ENCODE measurements at regions not wholly inside any gene's neighbourhood (a gene's known extent, or its start where the extent isn't known, plus 50 kb on each side); places are given as distances from the start of the nearest gene placed in this dataset.

DNA sequence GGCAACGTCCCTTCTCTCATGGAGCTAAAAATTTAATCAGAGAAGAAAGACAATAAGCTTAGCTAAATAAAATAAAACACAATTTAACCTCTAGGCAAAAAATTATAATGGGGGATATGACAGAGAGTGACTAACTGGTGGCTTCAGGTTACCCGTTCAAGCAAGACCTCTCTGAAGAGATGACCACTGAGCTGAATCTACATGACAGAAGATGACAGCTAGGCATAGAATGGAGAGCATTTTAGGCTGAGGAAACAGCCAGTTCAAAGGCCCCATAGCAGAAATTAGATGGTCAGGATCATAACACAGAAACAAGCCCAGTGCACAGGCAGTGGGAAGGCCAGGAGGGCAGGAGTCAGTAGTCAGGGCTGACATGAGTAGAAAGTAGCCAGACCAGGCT, 1094.3 kb downstream of the VRK1 start:
- no peaks in the 10 kb centered on the region for H3K36me3 Mint-ChIP-seq (ENCODE audit: low read depth, unreplicated experiment)
- DNase-seq (ENCODE audit: low read depth), result no peak
- H3K4me2 ChIP-seq (ENCODE audit: low read length), result no peak overlapping the region

DNA sequence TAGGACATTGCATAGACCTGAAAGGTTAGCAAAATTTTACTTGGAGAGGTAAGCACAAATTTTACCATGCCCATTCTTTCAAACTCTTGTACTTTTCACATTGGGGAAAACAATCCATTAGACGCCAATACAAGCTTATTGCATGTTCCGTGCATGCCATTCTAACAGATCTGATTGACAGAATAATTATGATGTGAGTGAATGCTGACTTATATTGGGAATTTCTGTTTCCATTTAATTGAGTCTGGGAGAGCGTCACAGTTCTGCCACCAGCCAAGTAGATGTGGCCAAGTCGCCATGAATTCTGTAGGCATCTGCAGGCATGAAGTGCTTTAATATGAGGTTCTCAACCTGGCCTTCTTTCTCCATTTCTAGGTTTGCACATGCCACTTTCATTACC, 1097.4 kb downstream of the VRK1 start:
- Mint-ChIP-seq H3K36me3 (ENCODE audit: low read depth, unreplicated experiment) (no peaks in the 10 kb centered on the region), H3K27ac (ENCODE audit: unreplicated experiment) (no peak overlapping the region), H3K4me1 (ENCODE audit: low read depth, unreplicated experiment) (peaks cover 3% of the 10 kb centered on the region), H3K27me3 (ENCODE audit: low read depth, unreplicated experiment) (no peaks in the 10 kb centered on the region), H3K4me3 (ENCODE audit: unreplicated experiment) (no peak overlapping the region), H3K9me3 (ENCODE audit: unreplicated experiment) (no peaks in the 10 kb centered on the region)
- no peaks in the 10 kb centered on the region for H4K20me1 ChIP-seq (ENCODE audit: insufficient read depth, low read length)
- H3K36me3 ChIP-seq (ENCODE audit: insufficient read depth, low read length), result no peaks in the 10 kb centered on the region
- no peak overlapping the region for H3K4me3 ChIP-seq (ENCODE audit: insufficient read depth, low read depth, low read length)
- no peaks in the 10 kb centered on the region for H3K27me3 ChIP-seq (ENCODE audit: insufficient read depth, low read length)
- TF ChIP-seq EZH2 (IDR thresholded peaks at IDR 0.05; ENCODE audit: insufficient read depth, low read length), result no peak
- TF ChIP-seq, protein P1, sequence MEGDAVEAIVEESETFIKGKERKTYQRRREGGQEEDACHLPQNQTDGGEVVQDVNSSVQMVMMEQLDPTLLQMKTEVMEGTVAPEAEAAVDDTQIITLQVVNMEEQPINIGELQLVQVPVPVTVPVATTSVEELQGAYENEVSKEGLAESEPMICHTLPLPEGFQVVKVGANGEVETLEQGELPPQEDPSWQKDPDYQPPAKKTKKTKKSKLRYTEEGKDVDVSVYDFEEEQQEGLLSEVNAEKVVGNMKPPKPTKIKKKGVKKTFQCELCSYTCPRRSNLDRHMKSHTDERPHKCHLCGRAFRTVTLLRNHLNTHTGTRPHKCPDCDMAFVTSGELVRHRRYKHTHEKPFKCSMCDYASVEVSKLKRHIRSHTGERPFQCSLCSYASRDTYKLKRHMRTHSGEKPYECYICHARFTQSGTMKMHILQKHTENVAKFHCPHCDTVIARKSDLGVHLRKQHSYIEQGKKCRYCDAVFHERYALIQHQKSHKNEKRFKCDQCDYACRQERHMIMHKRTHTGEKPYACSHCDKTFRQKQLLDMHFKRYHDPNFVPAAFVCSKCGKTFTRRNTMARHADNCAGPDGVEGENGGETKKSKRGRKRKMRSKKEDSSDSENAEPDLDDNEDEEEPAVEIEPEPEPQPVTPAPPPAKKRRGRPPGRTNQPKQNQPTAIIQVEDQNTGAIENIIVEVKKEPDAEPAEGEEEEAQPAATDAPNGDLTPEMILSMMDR (IDR thresholded peaks at IDR 0.05; ENCODE audit: insufficient read depth, low read depth, low read length), result no peak
- no peaks in the 10 kb centered on the region for H3K9me3 ChIP-seq (ENCODE audit: insufficient read depth, low read depth, low read length)
- no peak overlapping the region for H3K9ac ChIP-seq (ENCODE audit: low read length)
- H3K79me2 ChIP-seq (ENCODE audit: insufficient read depth, low read length), result no peaks in the 10 kb centered on the region
- DNase-seq (ENCODE audit: low read depth), result no peak
- no peak overlapping the region for H2AFZ ChIP-seq (ENCODE audit: low read depth, low read length)
- no peaks in the 10 kb centered on the region for H3K4me1 ChIP-seq (ENCODE audit: insufficient read depth, low read length)
- FAIRE-seq, result no peak
- H3K4me2 ChIP-seq (ENCODE audit: low read length), result no peak overlapping the region
- no peak overlapping the region for H3K27ac ChIP-seq (ENCODE audit: low read depth, low read length)

More for the DNA sequence above, 1094.3 kb downstream of the VRK1 start:
- Mint-ChIP-seq H3K9me3 (ENCODE audit: unreplicated experiment) (peaks cover 8% of the 10 kb centered on the region), H3K27ac (ENCODE audit: unreplicated experiment) (no peak overlapping the region), H3K4me1 (ENCODE audit: low read depth, unreplicated experiment) (peaks cover 3% of the 10 kb centered on the region), H3K27me3 (ENCODE audit: low read depth, unreplicated experiment) (peaks cover 5% of the 10 kb centered on the region), H3K4me3 (ENCODE audit: unreplicated experiment) (no peak overlapping the region)
- no peaks in the 10 kb centered on the region for H3K9me3 ChIP-seq (ENCODE audit: insufficient read depth, low read depth, low read length)
- no peak for FAIRE-seq
- H3K27ac ChIP-seq (ENCODE audit: low read depth, low read length), result no peak overlapping the region
- no peaks in the 10 kb centered on the region for H4K20me1 ChIP-seq (ENCODE audit: insufficient read depth, low read length)
- TF ChIP-seq EZH2 (IDR thresholded peaks at IDR 0.05; ENCODE audit: insufficient read depth, low read length), result no peak
- TF ChIP-seq, protein P1 (IDR thresholded peaks at IDR 0.05; ENCODE audit: insufficient read depth, low read depth, low read length), result no peak
- no peaks in the 10 kb centered on the region for H3K4me1 ChIP-seq (ENCODE audit: insufficient read depth, low read length)
- H3K27me3 ChIP-seq (ENCODE audit: insufficient read depth, low read length), result no peaks in the 10 kb centered on the region
- H3K36me3 ChIP-seq (ENCODE audit: insufficient read depth, low read length), result no peaks in the 10 kb centered on the region
- no peak overlapping the region for H2AFZ ChIP-seq (ENCODE audit: low read depth, low read length)
- H3K79me2 ChIP-seq (ENCODE audit: insufficient read depth, low read length), result no peaks in the 10 kb centered on the region
- no peak overlapping the region for H3K9ac ChIP-seq (ENCODE audit: low read length)
- no peak overlapping the region for H3K4me3 ChIP-seq (ENCODE audit: insufficient read depth, low read depth, low read length)

DNA sequence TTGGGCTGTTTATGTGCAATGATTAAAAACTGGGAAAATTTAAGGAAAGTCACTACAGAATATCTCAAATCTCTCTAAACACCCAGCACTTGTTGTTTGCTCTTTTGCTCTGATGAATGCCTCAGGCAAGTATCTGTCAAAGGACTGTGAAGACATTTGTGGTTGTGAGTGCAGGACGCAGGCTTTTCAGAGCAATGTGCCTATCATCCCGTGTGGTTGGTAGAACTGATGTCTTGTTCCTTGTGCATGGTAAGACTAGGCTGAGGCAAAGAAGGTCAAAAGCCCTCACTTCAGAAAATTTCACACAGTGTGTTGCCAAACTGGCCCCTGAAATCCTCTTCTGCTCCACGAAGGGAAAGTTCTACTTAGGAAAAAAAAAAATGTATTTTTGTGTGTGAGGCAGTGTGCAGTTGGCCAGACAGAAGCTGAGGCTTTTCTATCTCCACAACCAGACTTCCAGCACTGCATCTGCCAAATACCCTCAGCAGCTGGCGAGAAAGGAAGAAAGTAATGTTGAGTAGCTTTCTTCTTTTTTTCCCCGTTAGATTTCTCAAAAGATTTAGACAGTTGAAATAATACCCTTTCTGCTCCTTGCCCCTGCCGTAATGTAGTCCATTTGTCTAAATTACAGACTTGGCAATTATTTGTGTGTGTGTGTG, 1103.1 kb downstream of the VRK1 start:
- Histone ChIP-seq H3K79me2 (ENCODE audit: insufficient read depth, low read length) (no peaks in the 10 kb centered on the region), H3K4me2 (ENCODE audit: low read length) (no peak overlapping the region), H3K9me3 (ENCODE audit: insufficient read depth, low read depth, low read length) (no peaks in the 10 kb centered on the region), H3K27ac (ENCODE audit: low read depth, low read length) (no peak overlapping the region), H3K4me3 (ENCODE audit: insufficient read depth, low read depth, low read length) (no peak overlapping the region), H3K9ac (ENCODE audit: low read length) (no peak overlapping the region), H3K36me3 (ENCODE audit: insufficient read depth, low read length) (no peaks in the 10 kb centered on the region), H3K27me3 (ENCODE audit: insufficient read depth, low read length) (no peaks in the 10 kb centered on the region), H2AFZ (ENCODE audit: low read depth, low read length) (no peak overlapping the region), H3K4me1 (ENCODE audit: insufficient read depth, low read length) (no peaks in the 10 kb centered on the region), H4K20me1 (ENCODE audit: insufficient read depth, low read length) (no peaks in the 10 kb centered on the region)
- TF ChIP-seq, protein P1 (IDR thresholded peaks at IDR 0.05; ENCODE audit: insufficient read depth, low read depth, low read length), result no peak
- TF ChIP-seq EZH2 (IDR thresholded peaks at IDR 0.05; ENCODE audit: insufficient read depth, low read length), result no peak
- H3K27me3 Mint-ChIP-seq (ENCODE audit: low read depth, unreplicated experiment), result no peaks in the 10 kb centered on the region
- H3K4me3 Mint-ChIP-seq (ENCODE audit: unreplicated experiment), result no peak overlapping the region
- no peaks in the 10 kb centered on the region for H3K4me1 Mint-ChIP-seq (ENCODE audit: low read depth, unreplicated experiment)
- FAIRE-seq (no peak), DNase-seq (ENCODE audit: low read depth) (no peak)
- H3K9me3 Mint-ChIP-seq (ENCODE audit: unreplicated experiment), result no peaks in the 10 kb centered on the region
- no peaks in the 10 kb centered on the region for H3K36me3 Mint-ChIP-seq (ENCODE audit: low read depth, unreplicated experiment)
- no peak overlapping the region for H3K27ac Mint-ChIP-seq (ENCODE audit: unreplicated experiment)

All from astrocyte (in vitro differentiated cells and primary cell).